Tibial nerve (tissue), 4 donors: ENCODE measurements at regions not wholly inside any gene's neighbourhood (a gene's known extent, or its start where the extent isn't known, plus 50 kb on each side); places are given as distances from the start of the nearest gene placed in this dataset.
A peak's percentile ranks its signal among the peaks of the same experiment; 100 is the strongest.
"Not testable (repeated sequence)": the region's sequence is repeated elsewhere in the genome, so short reads cannot be mapped to it uniquely, and the experiment has no call there.

Source experiments
- DNase-seq, 2 donors: peaks; one replicate each; pipeline ENCODE4 v3.0.0-alpha.2; 2019; ENCODE audit warnings: low spot score in 2 of 2
- H3K27ac ChIP-seq, 4 donors: fragments of 200-600 bp; sonication (generic) in 3 of 4; one replicate each; pipeline ENCODE4 v1.5.1; 2017 to 2019; ENCODE audit warnings: mild to moderate bottlenecking in 1 of 4
- H3K27me3 ChIP-seq, 2 donors: fragments of 200-600 bp; sonication (generic) in 1 of 2; one replicate each; pipeline versions ENCODE4 v1.5.1 to v1.6.0; 2017 to 2019
- H3K36me3 ChIP-seq, 3 donors: fragments of 200-600 bp; sonication (generic); one replicate each; pipeline ENCODE4 v1.5.1; 2018 to 2019
- H3K4me1 ChIP-seq, 4 donors: fragments of 200-600 bp; sonication (generic) in 3 of 4; one replicate each; pipeline ENCODE4 v1.5.1; 2017 to 2019
- H3K4me3 ChIP-seq, 4 donors: fragments of 200-600 bp; sonication (generic) in 3 of 4; one replicate each; pipeline ENCODE4 v1.5.1; 2017 to 2019; ENCODE audit warnings: mild to moderate bottlenecking in 1 of 4, moderate library complexity in 1 of 4
- H3K9me3 ChIP-seq, 4 donors: fragments of 200-600 bp; sonication (generic) in 3 of 4; one replicate each; pipeline ENCODE4 v1.5.1; 2017 to 2019
- EP300 ChIP-seq, 2 donors: sonication (generic); formaldehyde crosslinking; IDR thresholded peaks; one replicate each; pipeline ENCODE4 v1.6.1; 2017; ENCODE audit warnings: antibody characterized with exemption in 2 of 2, mild to moderate bottlenecking in 1 of 2
- POLR2A ChIP-seq, 2 donors: fragments of 450-650 bp; IDR thresholded peaks; one replicate each; pipeline ENCODE4 v1.6.1; 2017; ENCODE audit warnings: antibody characterized with exemption in 2 of 2, mild to moderate bottlenecking in 2 of 2, moderate library complexity in 2 of 2
- WGBS, 2 donors: methylation state at CpG; one replicate each; pipeline ENCODE4 v1.1.5; 2018; 5-methylcytosine and 5-hydroxymethylcytosine counted together
- TF ChIP-seq, protein P1 (sequence below), 5 experiments: fragments of 200-600 bp in 3 of 5; fragments of 450-650 bp in 2 of 5; sonication (generic) in 3 of 5; IDR thresholded peaks; one replicate each; pipeline ENCODE4 v1.5.1; 2016 to 2019; ENCODE audit warnings: antibody characterized with exemption in 5 of 5, mild to moderate bottlenecking in 3 of 5, moderate library complexity in 2 of 5

DNA sequence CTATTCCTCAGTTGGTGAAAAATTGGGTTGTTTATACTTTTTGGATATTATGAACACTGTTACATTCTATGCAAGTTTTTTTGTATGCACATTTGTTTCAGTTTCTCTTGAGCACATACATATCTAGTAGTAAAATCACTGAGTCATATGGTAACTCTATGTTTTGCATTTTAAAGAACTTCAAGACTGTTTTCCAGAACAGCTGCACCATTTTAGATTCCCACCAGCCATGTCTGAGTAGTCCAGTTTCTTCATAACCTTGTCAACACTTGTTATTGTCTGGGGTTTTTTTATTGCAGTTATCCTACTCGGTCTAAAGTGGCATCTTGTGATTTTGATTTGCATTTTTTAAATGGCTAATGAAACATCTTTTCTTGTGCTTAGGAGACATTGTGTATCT is 100.3 kb upstream of the OTOS start:
- Histone ChIP-seq H3K36me3 (no peaks in the 10 kb centered on the region), H3K27ac (no peak overlapping the region), H3K27me3 (no peaks in the 10 kb centered on the region), H3K9me3 (no peaks in the 10 kb centered on the region), H3K4me1 (peaks cover 0 to 16% (median 3%) of the 10 kb centered on the region in 4 donors), H3K4me3 (no peak overlapping the region)
- WGBS, 2 donors = 73 to 94% methylated on average over 1 of the region's 1 CpG
- TF ChIP-seq, protein P1, sequence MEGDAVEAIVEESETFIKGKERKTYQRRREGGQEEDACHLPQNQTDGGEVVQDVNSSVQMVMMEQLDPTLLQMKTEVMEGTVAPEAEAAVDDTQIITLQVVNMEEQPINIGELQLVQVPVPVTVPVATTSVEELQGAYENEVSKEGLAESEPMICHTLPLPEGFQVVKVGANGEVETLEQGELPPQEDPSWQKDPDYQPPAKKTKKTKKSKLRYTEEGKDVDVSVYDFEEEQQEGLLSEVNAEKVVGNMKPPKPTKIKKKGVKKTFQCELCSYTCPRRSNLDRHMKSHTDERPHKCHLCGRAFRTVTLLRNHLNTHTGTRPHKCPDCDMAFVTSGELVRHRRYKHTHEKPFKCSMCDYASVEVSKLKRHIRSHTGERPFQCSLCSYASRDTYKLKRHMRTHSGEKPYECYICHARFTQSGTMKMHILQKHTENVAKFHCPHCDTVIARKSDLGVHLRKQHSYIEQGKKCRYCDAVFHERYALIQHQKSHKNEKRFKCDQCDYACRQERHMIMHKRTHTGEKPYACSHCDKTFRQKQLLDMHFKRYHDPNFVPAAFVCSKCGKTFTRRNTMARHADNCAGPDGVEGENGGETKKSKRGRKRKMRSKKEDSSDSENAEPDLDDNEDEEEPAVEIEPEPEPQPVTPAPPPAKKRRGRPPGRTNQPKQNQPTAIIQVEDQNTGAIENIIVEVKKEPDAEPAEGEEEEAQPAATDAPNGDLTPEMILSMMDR (IDR thresholded peaks at IDR 0.05) = no peak
- TF ChIP-seq POLR2A (IDR thresholded peaks at IDR 0.05) (no peak), EP300 (IDR thresholded peaks at IDR 0.05) (no peak)
- no peak for DNase-seq

DNA sequence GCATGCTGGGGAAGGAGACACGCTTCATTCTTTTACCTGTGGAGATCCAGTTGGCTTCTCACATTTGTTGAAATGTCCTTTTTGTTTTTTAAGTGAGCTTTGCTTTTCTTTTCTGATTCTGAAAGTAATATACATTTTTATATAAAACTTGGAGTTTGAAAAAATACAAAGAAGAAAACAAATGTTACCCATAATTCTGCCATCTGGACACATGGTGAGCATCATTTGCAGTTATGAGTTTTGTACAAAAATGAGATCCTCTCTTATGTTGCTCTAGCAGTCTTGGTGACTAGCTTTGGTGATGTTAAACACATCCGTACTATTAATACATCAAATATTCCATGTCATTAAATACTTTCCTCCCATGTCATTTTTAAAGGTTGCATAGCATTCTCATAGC is 101.1 kb upstream of the OTOS start:
- TF ChIP-seq EP300 (IDR thresholded peaks at IDR 0.05) (no peak), POLR2A (IDR thresholded peaks at IDR 0.05) (no peak)
- TF ChIP-seq, protein P1 (IDR thresholded peaks at IDR 0.05) = no peak
- WGBS, 2 donors = 91 to 93% methylated on average over 2 of the region's 2 CpGs

DNA sequence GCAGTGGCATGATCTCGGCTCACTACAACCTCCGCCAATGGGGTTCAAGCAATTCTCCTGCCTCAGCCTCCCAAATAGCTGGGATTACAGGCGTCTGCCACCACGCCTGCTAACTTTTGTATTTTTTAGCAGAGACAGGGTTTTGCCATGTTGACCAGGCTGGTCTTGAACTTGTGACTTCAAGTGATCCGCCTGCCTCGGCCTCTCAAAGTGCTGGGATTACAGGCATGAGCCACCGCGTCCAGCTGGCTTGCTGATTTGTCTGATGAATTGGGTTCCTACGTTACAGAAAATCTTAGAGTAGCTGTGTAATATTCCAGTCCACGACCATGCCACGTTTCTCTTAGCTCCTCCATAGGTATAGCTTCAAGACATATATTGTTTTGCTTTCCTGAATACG is 102.6 kb upstream of the OTOS start:
- 92 to 93% methylated on average over 12 of the region's 12 CpGs for WGBS, 2 donors

More for the DNA sequence above, 101.1 kb upstream of the OTOS start:
- no peak for DNase-seq
- H3K9me3 ChIP-seq = no peaks in the 10 kb centered on the region
- peaks cover 0 to 14% (median 2%) of the 10 kb centered on the region in 4 donors for H3K4me1 ChIP-seq
- H3K27ac ChIP-seq = no peak overlapping the region
- H3K4me3 ChIP-seq = no peak overlapping the region
- no peaks in the 10 kb centered on the region for H3K27me3 ChIP-seq
- H3K36me3 ChIP-seq = no peaks in the 10 kb centered on the region

DNA sequence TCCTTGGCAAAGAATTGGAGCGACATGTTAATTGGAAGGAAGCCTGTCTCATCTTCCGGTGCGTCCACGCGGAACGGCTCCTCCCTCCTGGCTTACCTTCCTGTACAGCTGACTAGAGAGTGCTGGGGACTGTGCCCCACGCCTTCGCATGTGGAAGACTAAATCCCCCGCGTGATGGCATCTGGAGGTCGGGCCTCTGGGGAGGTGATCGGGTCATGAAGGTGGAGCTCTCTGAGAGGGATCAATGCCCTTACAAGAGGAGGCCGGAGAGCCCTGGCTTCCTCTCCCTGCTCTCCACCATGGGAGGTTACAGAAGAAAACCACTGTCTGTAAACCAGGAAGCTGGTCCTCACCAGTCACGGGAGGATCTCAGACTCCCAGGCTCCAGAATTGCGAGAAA is 104.1 kb upstream of the OTOS start:
- Histone ChIP-seq H3K27me3 (no peaks in the 10 kb centered on the region), H3K4me1 (peaks cover 0 to 25% (median 18%) of the 10 kb centered on the region in 4 donors), H3K27ac (peak overlapping the region in 1 of 4 donors; percentile 6), H3K4me3 (no peak overlapping the region), H3K36me3 (no peaks in the 10 kb centered on the region), H3K9me3 (no peaks in the 10 kb centered on the region)
- peak in 1 of 2 donors; percentile 5 for DNase-seq
- WGBS, 2 donors = 62 to 75% methylated on average over 15 of the region's 15 CpGs
- TF ChIP-seq EP300 (IDR thresholded peaks at IDR 0.05) (no peak), POLR2A (IDR thresholded peaks at IDR 0.05) (no peak)
- TF ChIP-seq, protein P1 (IDR thresholded peaks at IDR 0.05) = no peak

More for the DNA sequence above, 102.6 kb upstream of the OTOS start:
- not testable (repeated sequence) for H3K36me3 ChIP-seq, H3K4me3 ChIP-seq, H3K4me1 ChIP-seq, H3K27me3 ChIP-seq, H3K27ac ChIP-seq, H3K9me3 ChIP-seq
- DNase-seq = peak in 1 of 2 donors; percentile 1

DNA sequence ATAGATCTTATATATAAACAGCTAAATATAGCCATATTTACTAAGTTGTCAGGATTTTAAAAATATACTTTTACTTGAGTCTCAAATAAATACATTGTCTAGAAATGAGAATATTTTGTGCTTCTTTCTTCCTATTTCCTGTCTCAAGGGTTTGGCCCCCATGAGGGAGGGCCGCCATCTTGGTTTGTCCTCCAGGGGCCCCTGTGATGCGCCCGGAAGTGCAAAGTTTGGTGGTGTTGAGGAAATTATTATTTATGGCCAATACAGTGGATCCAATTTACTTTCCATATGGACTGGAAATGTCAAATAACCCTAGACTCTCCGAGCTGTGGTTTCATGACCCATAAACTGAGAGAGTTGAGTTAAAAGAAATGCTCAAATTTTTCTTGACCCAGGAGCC is 104.7 kb upstream of the OTOS start:
- Histone ChIP-seq H3K36me3 (no peaks in the 10 kb centered on the region), H3K27ac (peak overlapping the region in 2 of 4 donors; percentile 6 to 31), H3K4me1 (peaks cover 0 to 31% (median 24%) of the 10 kb centered on the region in 4 donors), H3K9me3 (no peaks in the 10 kb centered on the region), H3K27me3 (no peaks in the 10 kb centered on the region), H3K4me3 (no peak overlapping the region)
- WGBS, 2 donors = 82 to 84% methylated on average over 4 of the region's 4 CpGs
- no peak for TF ChIP-seq POLR2A (IDR thresholded peaks at IDR 0.05)
- TF ChIP-seq, protein P1 (IDR thresholded peaks at IDR 0.05) = no peak
- TF ChIP-seq EP300 (IDR thresholded peaks at IDR 0.05) = no peak
- no peak for DNase-seq

- DNase-seq = no peak
- Histone ChIP-seq H3K27ac (peak overlapping the region in 1 of 4 donors; percentile 44), H3K36me3 (no peaks in the 10 kb centered on the region), H3K27me3 (no peaks in the 10 kb centered on the region), H3K4me1 (peaks cover 0 to 36% (median 29%) of the 10 kb centered on the region in 4 donors), H3K4me3 (no peak overlapping the region), H3K9me3 (no peaks in the 10 kb centered on the region)
- TF ChIP-seq, protein P1 (IDR thresholded peaks at IDR 0.05) = no peak
- peak in 1 of 2 donors; percentile 73 for TF ChIP-seq EP300 (IDR thresholded peaks at IDR 0.05)
- WGBS, 2 donors = 52 to 60% methylated on average over 11 to 22 of the region's 23 CpGs
Measured at GRCh38 chr2:240245706-240246105, 105.2 kb upstream of the OTOS start.
